ENCODE measurements at regions not wholly inside any gene's neighbourhood (a gene's known extent, or its start where the extent isn't known, plus 50 kb on each side); places are given as distances from the start of the nearest gene placed in this dataset.
"Not testable (repeated sequence)": the region's sequence is repeated elsewhere in the genome, so short reads cannot be mapped to it uniquely, and the experiment has no call there.

DNA sequence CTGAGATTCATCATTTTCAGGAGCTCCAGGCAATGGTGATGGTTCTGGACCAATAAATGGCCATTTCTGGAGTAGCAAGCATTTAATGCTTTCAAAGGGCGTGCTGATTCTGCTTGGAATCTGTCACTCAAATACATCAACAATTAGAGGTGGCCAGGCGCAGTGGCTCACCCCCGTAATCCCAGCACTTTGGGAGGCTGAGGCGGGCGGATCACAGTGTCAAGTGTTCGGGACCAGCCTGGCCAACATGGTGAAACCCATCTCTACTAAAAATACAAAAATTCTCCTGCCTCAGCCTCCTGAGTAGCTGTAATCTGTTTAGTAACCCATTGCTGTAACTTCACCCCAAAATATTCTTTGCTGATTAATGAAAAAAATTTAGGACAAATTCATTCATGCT lies 1574.2 kb downstream of the EFNB2 start:
- H3K4me3 Mint-ChIP-seq, result no peak overlapping the region
- H3K9me3 Mint-ChIP-seq, result peaks cover 9 to 21% of the 10 kb centered on the region in 2 donors

DNA sequence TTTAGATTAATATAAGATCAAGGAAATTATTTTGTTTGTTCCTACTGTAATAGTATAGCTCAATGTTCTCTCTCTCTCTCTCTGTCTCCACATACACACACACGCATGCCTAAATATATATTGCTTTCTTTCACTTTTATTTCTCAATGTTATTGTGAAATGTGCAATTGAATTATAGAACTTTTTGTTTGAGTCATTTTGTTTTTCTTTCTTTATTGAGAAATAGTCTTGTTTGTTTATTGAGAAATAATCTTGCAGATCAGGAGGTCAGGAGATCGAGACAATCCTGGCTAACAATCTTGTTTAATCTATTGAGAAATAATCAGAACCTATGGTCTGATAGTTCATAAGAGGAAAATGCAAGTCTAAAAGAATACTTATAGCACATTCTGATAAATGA lies 1581.3 kb downstream of the EFNB2 start:
- no peak overlapping the region for H3K4me3 Mint-ChIP-seq
- H3K27ac Mint-ChIP-seq, result no peak overlapping the region
- H3K4me1 Mint-ChIP-seq, result no peaks in the 10 kb centered on the region
- ATAC-seq (no peak), DNase-seq (no peak)
- H3K9me3 Mint-ChIP-seq, result no peaks in the 10 kb centered on the region
- H3K27me3 Mint-ChIP-seq, result no peaks in the 10 kb centered on the region

More for the DNA sequence above, 1574.2 kb downstream of the EFNB2 start:
- no peak for DNase-seq
- no peak overlapping the region for H3K27ac Mint-ChIP-seq
- H3K4me1 Mint-ChIP-seq, result no peaks in the 10 kb centered on the region
- H3K27me3 Mint-ChIP-seq, result no peaks in the 10 kb centered on the region
- ATAC-seq, result no peak

DNA sequence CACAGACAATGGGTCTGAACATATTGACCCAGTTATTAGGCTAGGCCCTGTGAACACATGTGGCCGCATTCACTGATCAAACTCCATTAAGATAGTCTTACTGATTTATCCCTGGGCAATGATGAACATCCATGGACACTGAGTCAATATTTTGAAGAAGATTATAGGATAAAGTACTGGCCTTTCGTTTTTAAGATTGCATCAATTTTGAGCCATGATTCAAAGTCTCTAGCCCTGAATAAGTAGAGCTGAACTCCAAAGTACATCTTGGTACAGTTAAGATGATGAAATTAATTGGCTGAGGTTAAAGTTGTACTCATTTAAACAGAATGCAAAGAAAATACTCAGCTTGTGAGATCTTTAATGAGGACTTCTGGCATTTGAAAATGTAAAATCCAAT lies 1581.9 kb downstream of the EFNB2 start:
- Mint-ChIP-seq H3K27ac (no peak overlapping the region), H3K4me1 (no peaks in the 10 kb centered on the region)
- ATAC-seq, result no peak

DNA sequence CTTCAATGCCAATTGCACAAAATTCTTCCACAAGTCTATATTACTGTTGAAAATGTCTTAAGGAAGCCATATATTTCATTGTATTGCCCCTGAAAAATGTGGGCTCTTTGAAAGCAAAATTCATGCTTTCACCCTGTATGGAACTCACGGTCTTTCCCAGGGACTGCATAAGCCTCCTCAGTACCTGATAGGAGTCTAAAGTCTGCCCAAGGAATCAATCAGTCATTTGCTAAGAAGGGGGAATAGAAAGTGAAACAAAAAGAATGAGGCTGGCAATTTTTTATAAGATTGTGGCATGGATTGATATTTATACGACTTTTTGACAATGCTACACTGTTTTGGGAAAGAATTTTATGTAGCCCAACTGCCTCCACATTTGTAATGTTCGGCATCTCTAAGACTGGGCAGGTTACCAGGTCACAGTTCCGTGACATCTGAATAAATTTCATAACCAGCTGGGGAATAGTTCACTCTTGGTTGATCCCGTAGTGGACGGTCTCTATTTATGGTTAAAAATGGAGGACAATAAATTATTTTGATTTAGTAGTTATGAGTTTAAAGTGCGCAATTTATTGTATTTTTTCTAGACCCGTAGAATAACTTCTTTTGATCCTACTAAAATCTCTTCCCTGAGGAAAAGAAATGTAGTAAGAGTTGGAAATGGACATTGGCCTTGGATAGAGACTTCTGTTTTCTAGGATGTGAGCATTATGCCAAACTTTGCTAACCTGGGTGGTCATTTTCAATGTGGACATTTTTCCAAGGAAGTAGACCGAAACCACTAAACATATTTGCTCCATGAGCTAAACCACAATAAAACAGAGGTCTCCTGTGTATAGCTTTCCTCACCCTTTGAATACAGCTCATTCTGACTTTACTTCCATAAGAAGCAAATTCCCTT lies 1585.4 kb downstream of the EFNB2 start:
- H3K27me3 Mint-ChIP-seq, result no peaks in the 10 kb centered on the region
- no peak for ATAC-seq

More for the DNA sequence above, 1581.9 kb downstream of the EFNB2 start:
- Mint-ChIP-seq H3K9me3 (no peaks in the 10 kb centered on the region), H3K27me3 (no peaks in the 10 kb centered on the region), H3K4me3 (no peak overlapping the region)
- DNase-seq, result no peak

DNA sequence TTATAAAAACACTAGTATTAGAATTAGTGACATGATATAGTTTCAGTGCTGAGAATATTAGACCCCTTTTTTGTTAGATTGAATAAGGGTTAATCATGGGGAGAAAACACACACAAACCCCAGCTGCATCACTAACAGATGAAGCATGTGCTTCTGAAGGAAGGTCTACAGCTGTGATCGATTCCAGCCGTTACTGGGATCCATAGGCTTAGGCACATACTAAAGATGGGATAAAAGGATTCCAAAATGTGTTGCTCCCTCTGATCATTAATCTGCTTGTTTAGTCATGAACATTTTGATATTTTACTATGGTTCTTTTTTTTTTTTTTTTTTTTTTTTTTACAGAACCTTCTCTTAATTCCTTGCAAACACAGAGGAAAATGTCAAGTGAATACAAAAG lies 1591.3 kb downstream of the EFNB2 start:
- DNase-seq, result no peak
- H3K27ac Mint-ChIP-seq, result no peak overlapping the region
- no peaks in the 10 kb centered on the region for H3K9me3 Mint-ChIP-seq
- no peak overlapping the region for H3K4me3 Mint-ChIP-seq
- no peak for ATAC-seq
- H3K27me3 Mint-ChIP-seq, result no peaks in the 10 kb centered on the region
- no peaks in the 10 kb centered on the region for H3K4me1 Mint-ChIP-seq

More for the DNA sequence above, 1585.4 kb downstream of the EFNB2 start:
- Mint-ChIP-seq H3K4me3 (no peak overlapping the region), H3K4me1 (no peaks in the 10 kb centered on the region), H3K9me3 (no peaks in the 10 kb centered on the region), H3K27ac (no peak overlapping the region)
- no peak for DNase-seq

DNA sequence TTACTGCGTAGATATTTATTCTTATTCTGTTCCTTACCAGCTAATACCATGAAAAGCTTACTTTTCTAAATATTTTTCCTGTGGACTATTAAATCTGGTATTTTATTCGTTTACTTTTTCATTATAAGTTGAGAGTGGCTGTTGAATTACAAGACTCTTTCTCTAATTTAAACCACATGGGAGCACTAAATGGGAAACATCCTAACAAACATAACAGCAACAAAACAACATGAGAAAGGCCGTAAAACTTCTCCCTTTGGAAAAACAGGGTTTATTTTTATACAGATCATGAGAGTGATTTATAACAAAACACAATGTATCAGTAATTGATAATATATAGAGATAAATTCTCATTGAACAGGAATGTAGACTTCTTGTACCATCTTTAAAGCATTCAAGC lies 1592.1 kb downstream of the EFNB2 start:
- Mint-ChIP-seq H3K27ac (no peak overlapping the region), H3K4me1 (no peaks in the 10 kb centered on the region), H3K27me3 (no peaks in the 10 kb centered on the region), H3K4me3 (no peak overlapping the region), H3K9me3 (no peaks in the 10 kb centered on the region)
- no peak for ATAC-seq
- no peak for DNase-seq

DNA sequence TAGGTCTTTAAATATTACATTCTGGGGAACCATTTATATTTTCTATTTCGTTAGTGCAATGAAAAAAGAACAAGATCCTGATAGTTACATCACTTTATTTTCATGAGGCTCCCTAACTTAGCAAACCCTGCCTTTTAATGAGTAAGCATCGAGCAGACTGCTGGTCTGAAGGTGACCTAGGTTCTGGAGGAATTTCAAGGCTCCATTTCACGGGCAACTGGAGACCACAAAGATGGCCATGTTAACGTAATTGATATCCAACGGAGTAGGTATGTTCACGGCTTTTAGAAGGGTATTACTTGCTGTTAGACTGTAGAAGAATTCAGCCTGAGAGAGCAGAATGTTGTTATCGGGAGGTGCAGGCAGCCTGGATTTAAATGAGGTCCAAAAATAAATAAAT lies 1597.6 kb downstream of the EFNB2 start:
- Mint-ChIP-seq H3K27me3 (no peaks in the 10 kb centered on the region), H3K4me1 (no peaks in the 10 kb centered on the region), H3K9me3 (peaks cover 4 to 7% of the 10 kb centered on the region in 2 donors), H3K4me3 (no peak overlapping the region), H3K27ac (no peak overlapping the region)
- ATAC-seq (no peak), DNase-seq (no peak)

DNA sequence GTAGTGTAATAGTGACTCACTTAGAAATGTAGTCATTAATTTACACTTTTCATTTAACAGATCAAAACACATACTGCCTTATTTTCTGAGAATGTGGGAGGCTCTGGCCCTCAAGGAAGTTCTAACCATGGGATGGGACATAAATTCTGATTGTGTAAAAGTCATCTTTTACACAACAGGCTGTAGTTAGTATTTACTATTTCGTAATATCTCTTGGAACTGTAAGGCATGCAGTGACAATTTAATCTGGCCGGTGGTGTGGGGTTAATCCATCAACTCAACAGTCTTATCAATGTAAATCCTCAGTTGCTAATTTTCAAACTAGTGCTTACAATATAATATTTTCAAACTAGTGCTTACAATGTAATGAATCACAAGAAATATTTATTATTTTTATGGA lies 1599.2 kb downstream of the EFNB2 start:
- DNase-seq (no peak), ATAC-seq (no peak)
- no peaks in the 10 kb centered on the region for H3K27me3 Mint-ChIP-seq
- H3K4me1 Mint-ChIP-seq, result no peaks in the 10 kb centered on the region
- no peak overlapping the region for H3K4me3 Mint-ChIP-seq
- no peak overlapping the region for H3K27ac Mint-ChIP-seq
- peaks cover 4 to 7% of the 10 kb centered on the region in 2 donors for H3K9me3 Mint-ChIP-seq

DNA sequence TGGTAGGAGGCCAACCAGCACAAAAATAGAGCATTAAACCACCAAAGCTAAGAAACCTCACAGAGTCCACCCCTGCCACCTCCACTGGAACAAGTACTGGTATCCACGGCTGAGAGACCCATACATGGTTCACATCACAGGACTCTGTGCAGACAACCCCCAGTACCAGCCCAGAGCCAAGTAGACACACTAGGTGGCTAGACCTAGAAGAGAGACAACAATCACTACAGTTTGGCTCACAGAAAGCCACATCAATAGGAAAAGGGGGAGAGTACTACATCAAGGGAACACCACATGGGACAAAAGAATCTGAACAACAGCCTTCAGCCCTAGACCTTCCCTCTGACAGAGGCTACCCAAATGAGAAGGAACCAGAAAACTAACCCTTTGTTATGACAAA lies 1614.9 kb downstream of the EFNB2 start:
- not testable (repeated sequence) for DNase-seq, ATAC-seq, H3K4me3 Mint-ChIP-seq, H3K27me3 Mint-ChIP-seq
- peak overlapping the region in 1 of 2 donors; percentile 44 for H3K27ac Mint-ChIP-seq
- peaks cover 30% of the 10 kb centered on the region for H3K4me1 Mint-ChIP-seq
- H3K9me3 Mint-ChIP-seq, result peaks cover 20 to 35% of the 10 kb centered on the region in 2 donors

DNA sequence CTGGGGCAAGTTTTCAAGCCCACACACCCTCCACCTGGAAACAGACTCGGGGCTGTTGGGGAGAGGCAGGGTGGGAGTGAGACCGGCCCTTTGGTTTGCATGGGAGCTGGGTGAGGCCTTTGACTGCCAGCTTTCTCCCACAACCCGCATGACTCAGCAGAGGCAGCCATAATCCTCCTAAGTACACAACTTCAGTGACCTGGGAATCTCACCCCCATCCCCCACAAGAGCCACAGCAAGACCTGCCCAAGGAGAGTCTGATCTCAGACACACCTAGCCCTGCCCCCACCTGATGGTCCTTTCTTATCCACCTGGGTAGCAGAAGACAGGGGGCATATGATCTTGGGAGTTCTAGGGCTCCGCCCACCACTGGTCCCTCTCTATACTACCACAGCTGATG lies 1615.4 kb downstream of the EFNB2 start:
- DNase-seq (no peak), ATAC-seq (no peak)
- Mint-ChIP-seq H3K4me3 (no peak overlapping the region), H3K4me1 (peaks cover 30% of the 10 kb centered on the region), H3K9me3 (peaks cover 20 to 35% of the 10 kb centered on the region in 2 donors), H3K27me3 (no peaks in the 10 kb centered on the region), H3K27ac (no peak overlapping the region)

DNA sequence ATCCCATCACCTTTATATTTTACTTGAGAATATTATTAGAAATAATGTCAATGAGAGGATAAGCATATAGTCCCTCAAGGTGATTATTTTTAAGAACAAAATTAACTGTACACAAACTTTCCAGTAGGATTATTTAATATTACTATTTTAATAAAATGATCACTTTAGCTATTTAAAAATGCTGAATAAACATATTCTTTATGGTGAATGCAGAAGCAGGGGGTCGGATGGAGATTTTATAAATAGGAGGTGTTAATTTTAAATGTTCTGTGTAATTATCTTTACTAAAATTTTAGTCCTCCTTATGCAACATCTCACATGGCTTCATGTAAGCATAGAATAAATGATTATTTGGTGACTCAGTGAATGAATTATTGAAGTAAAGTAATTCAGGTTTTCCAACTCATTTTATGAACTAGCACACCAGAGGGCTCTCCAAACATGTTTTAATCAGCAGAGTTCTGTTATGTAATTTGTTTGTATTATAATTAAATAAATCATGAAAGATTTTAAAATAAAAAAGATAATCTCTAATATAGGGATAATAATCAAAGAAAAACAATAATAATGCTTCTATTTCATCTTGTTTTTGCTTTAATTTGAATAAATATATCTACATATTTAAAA lies 1635.2 kb downstream of the EFNB2 start:
- Mint-ChIP-seq H3K9me3 (peaks cover 0 to 8% of the 10 kb centered on the region in 2 donors), H3K27ac (no peak overlapping the region), H3K4me3 (no peak overlapping the region), H3K4me1 (no peaks in the 10 kb centered on the region), H3K27me3 (no peaks in the 10 kb centered on the region)
- ATAC-seq, result no peak
- no peak for DNase-seq

DNA sequence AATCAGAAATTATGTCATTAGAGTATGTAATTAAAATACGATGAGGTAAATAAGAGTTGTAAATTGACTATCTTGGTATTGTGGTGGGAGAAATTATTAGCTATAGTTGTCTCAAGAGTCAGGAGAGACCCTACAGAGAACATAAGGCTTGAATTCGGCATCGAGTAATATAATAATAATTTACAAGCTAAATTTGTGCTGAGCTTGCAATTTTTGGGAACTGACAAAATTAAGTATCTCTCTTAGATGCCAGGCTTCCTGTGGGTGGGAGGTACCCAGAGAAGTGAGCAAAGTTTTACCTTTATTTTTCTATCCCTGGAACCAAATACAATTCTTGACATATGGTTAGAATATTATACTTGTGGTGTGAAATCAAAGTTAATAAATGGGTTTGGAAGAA lies 1637.0 kb downstream of the EFNB2 start:
- no peaks in the 10 kb centered on the region for H3K4me1 Mint-ChIP-seq
- DNase-seq, result no peak
- no peak overlapping the region for H3K27ac Mint-ChIP-seq
- no peak for ATAC-seq
- H3K4me3 Mint-ChIP-seq, result no peak overlapping the region
- H3K27me3 Mint-ChIP-seq, result no peaks in the 10 kb centered on the region
- H3K9me3 Mint-ChIP-seq, result peaks cover 0 to 8% of the 10 kb centered on the region in 2 donors

DNA sequence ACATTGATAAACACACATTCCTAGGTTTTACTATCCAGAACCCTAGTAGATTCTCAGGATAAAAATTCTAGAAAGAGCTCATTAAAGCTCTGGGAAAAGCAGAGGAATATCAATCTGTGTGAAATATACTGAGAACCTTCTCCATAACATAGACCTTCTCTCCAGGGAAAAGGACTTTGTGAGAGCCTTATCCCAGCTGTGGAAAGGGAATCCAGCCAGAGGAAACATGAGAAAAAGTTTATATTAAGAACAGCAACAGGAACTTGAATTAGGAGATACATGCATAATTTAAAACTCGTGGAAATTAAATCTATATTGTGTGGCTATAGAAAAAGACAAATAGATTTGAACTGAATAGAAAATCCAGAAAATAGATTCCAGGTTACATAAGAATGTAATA lies 1639.9 kb downstream of the EFNB2 start:
- Mint-ChIP-seq H3K4me3 (no peak overlapping the region), H3K27me3 (no peaks in the 10 kb centered on the region), H3K4me1 (no peaks in the 10 kb centered on the region), H3K9me3 (peaks cover 0 to 8% of the 10 kb centered on the region in 2 donors), H3K27ac (no peak overlapping the region)
- DNase-seq (no peak), ATAC-seq (no peak)

DNA sequence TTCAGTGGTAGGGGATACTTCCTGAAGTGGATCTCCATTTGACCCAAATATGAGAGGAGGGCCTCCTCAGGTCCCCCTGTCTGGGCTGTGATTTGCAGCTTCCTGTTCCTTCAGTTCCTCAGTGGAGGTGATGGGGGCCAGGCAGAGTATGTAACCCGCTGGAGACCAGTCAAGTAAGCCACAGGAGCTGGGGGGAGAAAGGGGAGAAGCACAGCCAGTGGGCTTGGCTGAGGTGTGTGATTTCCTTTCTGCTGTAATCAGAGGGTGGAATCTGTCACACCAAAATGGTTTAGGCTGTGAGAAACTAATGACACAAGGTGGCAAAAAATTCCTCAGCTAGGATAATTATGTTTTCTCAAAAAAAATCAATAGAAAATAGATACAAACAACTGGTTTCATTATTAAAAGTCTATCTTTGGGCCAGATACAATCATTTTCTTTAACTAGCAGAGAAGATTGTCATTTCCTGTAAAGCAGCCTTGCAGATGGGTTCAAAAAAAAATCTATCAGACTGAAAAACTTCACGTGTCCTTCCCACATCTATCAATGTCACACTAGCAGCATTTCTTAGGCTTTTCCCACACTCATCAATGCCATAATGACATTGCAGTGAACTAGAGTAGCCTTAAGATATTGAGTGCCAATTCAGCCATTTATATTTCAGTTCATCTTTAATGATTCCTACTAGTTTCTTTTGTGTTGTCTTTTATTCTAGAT lies 1660.3 kb downstream of the EFNB2 start:
- DNase-seq (no peak), ATAC-seq (peak; percentile 63)
- peaks cover 16% of the 10 kb centered on the region for H3K4me1 Mint-ChIP-seq
- peak overlapping the region; percentile 19 to 53 for H3K27ac Mint-ChIP-seq
- H3K9me3 Mint-ChIP-seq, result peaks cover 1% of the 10 kb centered on the region in 2 donors
- no peak overlapping the region for H3K4me3 Mint-ChIP-seq
- H3K27me3 Mint-ChIP-seq, result no peaks in the 10 kb centered on the region

DNA sequence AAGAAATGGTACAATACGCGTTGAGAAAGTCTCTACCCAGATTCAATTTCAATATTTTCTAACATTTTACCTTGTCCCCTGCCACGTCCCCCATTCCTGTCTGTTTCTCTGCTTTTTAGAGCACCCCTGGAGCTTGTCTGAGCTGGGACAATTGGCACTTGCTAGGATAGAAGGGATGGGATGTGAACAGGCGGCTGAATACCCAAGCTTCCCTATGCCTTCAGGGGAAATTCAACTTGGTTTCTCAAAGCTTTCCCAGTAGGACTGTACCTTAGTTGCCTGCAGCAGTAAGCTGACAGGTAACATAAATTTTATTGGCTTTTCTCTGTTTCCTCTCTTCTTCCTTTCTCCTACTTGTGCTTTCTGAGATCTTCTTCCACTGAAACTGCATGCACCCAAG lies 1663.3 kb downstream of the EFNB2 start:
- H3K27me3 Mint-ChIP-seq, result no peaks in the 10 kb centered on the region
- no peak overlapping the region for H3K4me3 Mint-ChIP-seq
- H3K9me3 Mint-ChIP-seq, result peaks cover 6 to 7% of the 10 kb centered on the region in 2 donors
- peaks cover 31% of the 10 kb centered on the region for H3K4me1 Mint-ChIP-seq
- no peak overlapping the region for H3K27ac Mint-ChIP-seq
- ATAC-seq (no peak), DNase-seq (no peak)

DNA sequence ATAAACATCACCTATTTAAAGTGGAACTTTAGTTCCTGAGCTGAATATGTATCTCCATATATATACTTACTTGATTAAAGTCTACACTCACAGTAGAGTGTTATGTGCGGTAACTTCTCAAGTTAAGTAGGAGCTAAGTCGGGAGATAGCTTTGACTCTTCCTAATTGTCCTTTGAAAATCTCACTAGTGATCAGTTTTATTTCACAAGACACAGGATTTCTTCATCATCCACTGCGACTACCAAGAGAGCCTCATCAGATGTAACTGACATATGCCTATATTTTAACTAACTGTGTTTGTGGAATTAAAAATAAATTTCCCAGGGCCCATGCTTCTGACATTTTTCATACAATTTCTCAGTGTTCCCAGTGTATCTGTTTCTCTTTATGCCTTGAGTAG lies 1664.0 kb downstream of the EFNB2 start:
- DNase-seq (no peak), ATAC-seq (no peak)
- Mint-ChIP-seq H3K27ac (no peak overlapping the region), H3K9me3 (peaks cover 6 to 7% of the 10 kb centered on the region in 2 donors), H3K27me3 (no peaks in the 10 kb centered on the region), H3K4me1 (peaks cover 31% of the 10 kb centered on the region), H3K4me3 (no peak overlapping the region)

Data from stimulated activated naive CD8-positive, alpha-beta T cell treated with anti-CD3 and anti-CD28 coated beads, Interleukin-15, amount 100 ng/mL, for 72 hours (primary cell).